GM12878 (cell line): ENCODE measurements at regions not wholly inside any gene's neighbourhood (a gene's known extent, or its start where the extent isn't known, plus 50 kb on each side); places are given as distances from the start of the nearest gene placed in this dataset.

Experiments
- ATAC-seq: fragments of 200-7000 bp; cut with Tn5 transposase; 3 replicates; pipeline ENCODE4 v1.9.1; 2020; ENCODE audit warnings: mild to moderate bottlenecking, moderate library complexity
- BruUV-seq: library from RNA; stranded (reverse); fragments of 400-500 nt; replicated peaks from 2 replicates; lab custom pipeline; 2021; lab: Mats Ljungman, UMichigan
- CTCF ChIA-PET: fragments of 300-600 bp; sonication (Branson Sonifier 250); formaldehyde crosslinking; extraction: SDS; loops from one replicate; lab custom pipeline; 2021; ENCODE audit warnings: inconsistent platforms; lab: Yijun Ruan, JAX
- POLR2A ChIA-PET: fragments of 350-600 bp; formaldehyde crosslinking; extraction: SDS; loops from one replicate; lab custom pipeline; 2021; ENCODE audit warnings: inconsistent platforms; lab: Charles Lee
- RAD21 ChIA-PET: fragments of 300-600 bp; sonication (Branson Sonifier 250); formaldehyde crosslinking; loops from one replicate; lab custom pipeline; 2023; ENCODE audit warnings: antibody characterized with exemption; ENCODE audit not compliant: unreplicated experiment; lab: Charles Lee
- SMC1A ChIA-PET: fragments of 300-600 bp; sonication (Branson Sonifier 250); formaldehyde crosslinking; loops from one replicate; lab custom pipeline; 2023; ENCODE audit not compliant: unreplicated experiment, uncharacterized antibody; lab: Charles Lee
- DNase-seq: peaks from one replicate; pipeline ENCODE4 v3.0.0-alpha.2; 2011; ENCODE audit warnings: low read depth, low spot score
- FAIRE-seq: peaks from 3 replicates; lab custom pipeline; 2011; peaks lifted over from hg19 to GRCh38; lab: Jason Lieb, UNC
- H2AFZ ChIP-seq: 2 replicates; pipeline ENCODE4 v1.6.0; 2011; ENCODE audit warnings: low read depth, low read length, control low read depth; ENCODE audit not compliant: control insufficient read depth
- H3K27ac ChIP-seq: 2 replicates; pipeline ENCODE4 v1.5.1; 2011; ENCODE audit warnings: control low read depth; ENCODE audit not compliant: control insufficient read depth, insufficient read depth
- H3K27me3 ChIP-seq, 2 experiments: replicated peaks in 1 of 2; 2 replicates each; pipeline versions ENCODE4 v1.6.0 to v1.6.1; 2011; ENCODE audit warnings: low read length in 1 of 2; ENCODE audit not compliant: control insufficient read depth in 2 of 2, insufficient read depth in 2 of 2
- H3K36me3 ChIP-seq, 2 experiments: 2 replicates each; pipeline ENCODE4 v1.5.1; 2011; ENCODE audit warnings: low read length in 1 of 2; ENCODE audit not compliant: control insufficient read depth in 2 of 2, insufficient read depth in 2 of 2
- H3K4me1 ChIP-seq: 2 replicates; pipeline ENCODE4 v1.6.1; 2011; ENCODE audit warnings: mild to moderate bottlenecking, low read length, moderate library complexity, mixed read lengths; ENCODE audit not compliant: control insufficient read depth, insufficient read depth
- H3K4me2 ChIP-seq: 2 replicates; pipeline ENCODE4 v1.6.0; 2011; ENCODE audit warnings: control low read depth; ENCODE audit not compliant: control insufficient read depth, insufficient read depth
- H3K4me3 ChIP-seq: fragments of 200-600 bp; sonication (generic); 2 replicates; pipeline ENCODE4 v1.5.1; 2016
- H3K79me2 ChIP-seq: 2 replicates; pipeline ENCODE4 v1.6.0; 2011; ENCODE audit warnings: low read length; ENCODE audit not compliant: control insufficient read depth, insufficient read depth
- H3K9ac ChIP-seq: 2 replicates; pipeline ENCODE4 v1.8.0; 2011; ENCODE audit warnings: low read length, control low read depth, mixed read lengths; ENCODE audit not compliant: control insufficient read depth, insufficient read depth
- H3K9me3 ChIP-seq: replicated peaks from 3 replicates; pipeline ENCODE4 v1.5.1; 2011; ENCODE audit warnings: mild to moderate bottlenecking, low read length; ENCODE audit not compliant: control insufficient read depth, insufficient read depth
- H4K20me1 ChIP-seq: 2 replicates; pipeline ENCODE4 v1.6.0; 2011; ENCODE audit not compliant: control insufficient read depth, insufficient read depth
- CEBPB ChIP-seq, 2 experiments: fragments of 150-350 bp in 1 of 2; IDR thresholded peaks; 2 replicates each; pipeline ENCODE4 v1.6.1; 2012 to 2014; ENCODE audit warnings: low read depth in 2 of 2, low read length in 2 of 2, borderline replicate concordance in 1 of 2, inconsistent platforms in 1 of 2
- CHD2 ChIP-seq: IDR thresholded peaks from 2 replicates; pipeline ENCODE4 v1.6.1; 2011; ENCODE audit warnings: low read depth, low read length, improper control_type of control experiment, borderline replicate concordance
- EGR1 ChIP-seq, 2 experiments: IDR thresholded peaks; 1 replicate in 1 of 2; 2 replicates in 1 of 2; pipeline ENCODE4 v1.6.1; 2011 to 2012; ENCODE audit warnings: low read depth in 2 of 2, low read length in 2 of 2, borderline replicate concordance in 1 of 2, mild to moderate bottlenecking in 1 of 2, moderate library complexity in 1 of 2
- ETV6 ChIP-seq, 2 experiments: fragments of 450-650 bp in 1 of 2; IDR thresholded peaks in 1 of 2; conservative IDR thresholded peaks in 1 of 2; 2 replicates each; pipeline ENCODE4 v1.6.1; 2014; ENCODE audit warnings: antibody characterized with exemption in 1 of 2, borderline replicate concordance in 1 of 2, low read depth in 1 of 2, mild to moderate bottlenecking in 1 of 2, moderate library complexity in 1 of 2
- FOXM1 ChIP-seq: IDR thresholded peaks from 2 replicates; pipeline ENCODE4 v1.6.1; 2012; ENCODE audit warnings: low read depth, mild to moderate bottlenecking, inconsistent platforms, low read length, moderate library complexity
- IKZF1 ChIP-seq: fragments of 450-650 bp; conservative IDR thresholded peaks from 2 replicates; pipeline ENCODE4 v1.6.1; 2017; ENCODE audit warnings: antibody characterized with exemption, mild to moderate bottlenecking
- NBN ChIP-seq: fragments of 450-650 bp; IDR thresholded peaks from 2 replicates; pipeline ENCODE4 v1.6.1; 2016
- NFXL1 ChIP-seq: fragments of 450-650 bp; IDR thresholded peaks from 2 replicates; pipeline ENCODE4 v1.6.1; 2017; ENCODE audit warnings: antibody characterized with exemption, mild to moderate bottlenecking, borderline replicate concordance
- ZNF207 ChIP-seq: fragments of 450-650 bp; IDR thresholded peaks from 2 replicates; pipeline ENCODE4 v1.6.1; 2014; ENCODE audit warnings: antibody characterized with exemption, mild to moderate bottlenecking, borderline replicate concordance
- in situ Hi-C: fragments of 300-500 bp; cut with MboI; formaldehyde crosslinking; loops from 9 replicates; pipeline ENCODE4 v1.14.3; 2018; ENCODE audit warnings: mixed read lengths
- intact Hi-C: fragments of 100-400 bp; cut with micrococcal nuclease; formaldehyde crosslinking; loops from one replicate; pipeline ENCODE4 v1.14.2; 2022; ENCODE audit not compliant: unreplicated experiment
- TF ChIP-seq, protein P1 (sequence below): fragments of 450-650 bp; IDR thresholded peaks from 2 replicates; pipeline ENCODE4 v1.6.1; 2014; ENCODE audit warnings: mild to moderate bottlenecking
- TF ChIP-seq, protein P2 (sequence below): IDR thresholded peaks from 2 replicates; pipeline ENCODE4 v1.6.1; 2012; ENCODE audit warnings: low read depth, low read length, improper control_type of control experiment
- TF ChIP-seq, protein P3 (sequence below): IDR thresholded peaks from 2 replicates; pipeline ENCODE4 v1.6.1; 2012; ENCODE audit warnings: low read depth, low read length, improper control_type of control experiment
- TF ChIP-seq, protein P4 (sequence below): fragments of 450-650 bp; IDR thresholded peaks from 2 replicates; pipeline ENCODE4 v1.6.1; 2016; ENCODE audit warnings: mild to moderate bottlenecking, moderate library complexity, borderline replicate concordance
- TF ChIP-seq, protein P5 (sequence below): fragments of 450-650 bp; IDR thresholded peaks from 2 replicates; pipeline ENCODE4 v1.6.1; 2017; ENCODE audit warnings: mild to moderate bottlenecking, moderate library complexity

DNA sequence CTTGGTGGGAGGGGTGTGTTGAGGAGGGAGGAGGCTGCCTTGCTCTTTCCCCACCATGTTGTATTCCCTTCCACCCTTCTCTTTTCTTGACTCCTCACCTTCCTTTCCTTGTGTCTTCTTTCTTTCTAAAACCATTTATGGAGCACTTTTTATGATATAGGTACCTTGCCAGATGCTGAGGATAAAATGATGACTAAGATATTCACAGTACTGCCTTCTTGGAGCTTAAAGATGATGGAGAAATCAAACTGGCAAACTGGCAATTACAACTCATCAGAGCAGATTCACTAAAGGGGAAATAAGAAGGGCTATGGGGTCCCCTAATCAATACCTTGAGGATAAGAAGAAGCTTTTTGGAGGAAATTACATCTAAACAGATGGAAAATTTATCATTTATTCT lies 273.2 kb upstream of the MEF2C start:
- intact Hi-C loops = no loop called here
- CTCF ChIA-PET = no interaction called here
- POLR2A ChIA-PET = no interaction called here
- Histone ChIP-seq H3K79me2 (no peaks in the 10 kb centered on the region), H4K20me1 (no peaks in the 10 kb centered on the region), H3K9ac (no peak overlapping the region), H3K4me1 (no peaks in the 10 kb centered on the region), H3K27me3 (no peaks in the 10 kb centered on the region), H3K4me2 (no peak overlapping the region), H3K36me3 (no peaks in the 10 kb centered on the region; a peak in 1 of 4 replicates), H3K4me3 (no peak overlapping the region), H3K9me3 (no peaks in the 10 kb centered on the region), H2AFZ (no peak overlapping the region), H3K27ac (no peak overlapping the region)
- no peak for DNase-seq
- in situ Hi-C loops = no loop called here
- BruUV-seq = no TSS peak
- no peak for FAIRE-seq
- SMC1A ChIA-PET = interaction anchor here (0.5 to 1.1 kb wide), 3 partner anchors 65 to 86 kb away, joined by 3 to 4 read pairs (median 3); no protein-coding TSS in a partner anchor
- ATAC-seq = no peak
- RAD21 ChIA-PET = no interaction called here
- no peak for TF ChIP-seq CHD2
- TF ChIP-seq EGR1 (IDR thresholded peaks at IDR 0.05; ENCODE audit: borderline replicate concordance in 1 of 2, low read depth in 2 of 2, low read length in 2 of 2) = no peak
- no peak for TF ChIP-seq NFXL1
- TF ChIP-seq IKZF1 = no peak
- TF ChIP-seq, protein P1, sequence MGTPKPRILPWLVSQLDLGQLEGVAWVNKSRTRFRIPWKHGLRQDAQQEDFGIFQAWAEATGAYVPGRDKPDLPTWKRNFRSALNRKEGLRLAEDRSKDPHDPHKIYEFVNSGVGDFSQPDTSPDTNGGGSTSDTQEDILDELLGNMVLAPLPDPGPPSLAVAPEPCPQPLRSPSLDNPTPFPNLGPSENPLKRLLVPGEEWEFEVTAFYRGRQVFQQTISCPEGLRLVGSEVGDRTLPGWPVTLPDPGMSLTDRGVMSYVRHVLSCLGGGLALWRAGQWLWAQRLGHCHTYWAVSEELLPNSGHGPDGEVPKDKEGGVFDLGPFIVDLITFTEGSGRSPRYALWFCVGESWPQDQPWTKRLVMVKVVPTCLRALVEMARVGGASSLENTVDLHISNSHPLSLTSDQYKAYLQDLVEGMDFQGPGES = no peak
- no peak for TF ChIP-seq CEBPB (IDR thresholded peaks at IDR 0.05; ENCODE audit: borderline replicate concordance in 1 of 2, low read depth in 2 of 2, low read length in 2 of 2)
- no peak for TF ChIP-seq ZNF207
- no peak for TF ChIP-seq NBN
- TF ChIP-seq, protein P2, sequence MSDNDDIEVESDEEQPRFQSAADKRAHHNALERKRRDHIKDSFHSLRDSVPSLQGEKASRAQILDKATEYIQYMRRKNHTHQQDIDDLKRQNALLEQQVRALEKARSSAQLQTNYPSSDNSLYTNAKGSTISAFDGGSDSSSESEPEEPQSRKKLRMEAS = no peak
- TF ChIP-seq ETV6 (conservative IDR thresholded peaks at IDR 0.05 in 1 of 2, IDR thresholded peaks at IDR 0.05 in 1 of 2; ENCODE audit: borderline replicate concordance in 1 of 2, low read depth in 1 of 2) = no peak
- TF ChIP-seq, protein P3, sequence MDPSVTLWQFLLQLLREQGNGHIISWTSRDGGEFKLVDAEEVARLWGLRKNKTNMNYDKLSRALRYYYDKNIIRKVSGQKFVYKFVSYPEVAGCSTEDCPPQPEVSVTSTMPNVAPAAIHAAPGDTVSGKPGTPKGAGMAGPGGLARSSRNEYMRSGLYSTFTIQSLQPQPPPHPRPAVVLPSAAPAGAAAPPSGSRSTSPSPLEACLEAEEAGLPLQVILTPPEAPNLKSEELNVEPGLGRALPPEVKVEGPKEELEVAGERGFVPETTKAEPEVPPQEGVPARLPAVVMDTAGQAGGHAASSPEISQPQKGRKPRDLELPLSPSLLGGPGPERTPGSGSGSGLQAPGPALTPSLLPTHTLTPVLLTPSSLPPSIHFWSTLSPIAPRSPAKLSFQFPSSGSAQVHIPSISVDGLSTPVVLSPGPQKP = no peak
- TF ChIP-seq FOXM1 = no peak
- TF ChIP-seq, protein P4, sequence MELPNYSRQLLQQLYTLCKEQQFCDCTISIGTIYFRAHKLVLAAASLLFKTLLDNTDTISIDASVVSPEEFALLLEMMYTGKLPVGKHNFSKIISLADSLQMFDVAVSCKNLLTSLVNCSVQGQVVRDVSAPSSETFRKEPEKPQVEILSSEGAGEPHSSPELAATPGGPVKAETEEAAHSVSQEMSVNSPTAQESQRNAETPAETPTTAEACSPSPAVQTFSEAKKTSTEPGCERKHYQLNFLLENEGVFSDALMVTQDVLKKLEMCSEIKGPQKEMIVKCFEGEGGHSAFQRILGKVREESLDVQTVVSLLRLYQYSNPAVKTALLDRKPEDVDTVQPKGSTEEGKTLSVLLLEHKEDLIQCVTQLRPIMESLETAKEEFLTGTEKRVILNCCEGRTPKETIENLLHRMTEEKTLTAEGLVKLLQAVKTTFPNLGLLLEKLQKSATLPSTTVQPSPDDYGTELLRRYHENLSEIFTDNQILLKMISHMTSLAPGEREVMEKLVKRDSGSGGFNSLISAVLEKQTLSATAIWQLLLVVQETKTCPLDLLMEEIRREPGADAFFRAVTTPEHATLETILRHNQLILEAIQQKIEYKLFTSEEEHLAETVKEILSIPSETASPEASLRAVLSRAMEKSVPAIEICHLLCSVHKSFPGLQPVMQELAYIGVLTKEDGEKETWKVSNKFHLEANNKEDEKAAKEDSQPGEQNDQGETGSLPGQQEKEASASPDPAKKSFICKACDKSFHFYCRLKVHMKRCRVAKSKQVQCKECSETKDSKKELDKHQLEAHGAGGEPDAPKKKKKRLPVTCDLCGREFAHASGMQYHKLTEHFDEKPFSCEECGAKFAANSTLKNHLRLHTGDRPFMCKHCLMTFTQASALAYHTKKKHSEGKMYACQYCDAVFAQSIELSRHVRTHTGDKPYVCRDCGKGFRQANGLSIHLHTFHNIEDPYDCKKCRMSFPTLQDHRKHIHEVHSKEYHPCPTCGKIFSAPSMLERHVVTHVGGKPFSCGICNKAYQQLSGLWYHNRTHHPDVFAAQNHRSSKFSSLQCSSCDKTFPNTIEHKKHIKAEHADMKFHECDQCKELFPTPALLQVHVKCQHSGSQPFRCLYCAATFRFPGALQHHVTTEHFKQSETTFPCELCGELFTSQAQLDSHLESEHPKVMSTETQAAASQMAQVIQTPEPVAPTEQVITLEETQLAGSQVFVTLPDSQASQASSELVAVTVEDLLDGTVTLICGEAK = no peak
- TF ChIP-seq, protein P5, sequence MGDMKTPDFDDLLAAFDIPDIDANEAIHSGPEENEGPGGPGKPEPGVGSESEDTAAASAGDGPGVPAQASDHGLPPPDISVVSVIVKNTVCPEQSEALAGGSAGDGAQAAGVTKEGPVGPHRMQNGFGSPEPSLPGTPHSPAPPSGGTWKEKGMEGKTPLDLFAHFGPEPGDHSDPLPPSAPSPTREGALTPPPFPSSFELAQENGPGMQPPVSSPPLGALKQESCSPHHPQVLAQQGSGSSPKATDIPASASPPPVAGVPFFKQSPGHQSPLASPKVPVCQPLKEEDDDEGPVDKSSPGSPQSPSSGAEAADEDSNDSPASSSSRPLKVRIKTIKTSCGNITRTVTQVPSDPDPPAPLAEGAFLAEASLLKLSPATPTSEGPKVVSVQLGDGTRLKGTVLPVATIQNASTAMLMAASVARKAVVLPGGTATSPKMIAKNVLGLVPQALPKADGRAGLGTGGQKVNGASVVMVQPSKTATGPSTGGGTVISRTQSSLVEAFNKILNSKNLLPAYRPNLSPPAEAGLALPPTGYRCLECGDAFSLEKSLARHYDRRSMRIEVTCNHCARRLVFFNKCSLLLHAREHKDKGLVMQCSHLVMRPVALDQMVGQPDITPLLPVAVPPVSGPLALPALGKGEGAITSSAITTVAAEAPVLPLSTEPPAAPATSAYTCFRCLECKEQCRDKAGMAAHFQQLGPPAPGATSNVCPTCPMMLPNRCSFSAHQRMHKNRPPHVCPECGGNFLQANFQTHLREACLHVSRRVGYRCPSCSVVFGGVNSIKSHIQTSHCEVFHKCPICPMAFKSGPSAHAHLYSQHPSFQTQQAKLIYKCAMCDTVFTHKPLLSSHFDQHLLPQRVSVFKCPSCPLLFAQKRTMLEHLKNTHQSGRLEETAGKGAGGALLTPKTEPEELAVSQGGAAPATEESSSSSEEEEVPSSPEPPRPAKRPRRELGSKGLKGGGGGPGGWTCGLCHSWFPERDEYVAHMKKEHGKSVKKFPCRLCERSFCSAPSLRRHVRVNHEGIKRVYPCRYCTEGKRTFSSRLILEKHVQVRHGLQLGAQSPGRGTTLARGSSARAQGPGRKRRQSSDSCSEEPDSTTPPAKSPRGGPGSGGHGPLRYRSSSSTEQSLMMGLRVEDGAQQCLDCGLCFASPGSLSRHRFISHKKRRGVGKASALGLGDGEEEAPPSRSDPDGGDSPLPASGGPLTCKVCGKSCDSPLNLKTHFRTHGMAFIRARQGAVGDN = no peak
